HepG2 (cell line): ENCODE measurements at regions not wholly inside any gene's neighbourhood (a gene's known extent, or its start where the extent isn't known, plus 50 kb on each side); places are given as distances from the start of the nearest gene placed in this dataset.

Experiments
- ATAC-seq: fragments of 200-7000 bp; cut with Tn5 transposase; 3 replicates; pipeline ENCODE4 v1.9.1; 2020; ENCODE audit warnings: mild to moderate bottlenecking, moderate library complexity
- BruUV-seq: library from RNA; stranded (reverse); fragments of 400-500 nt; replicated peaks from 2 replicates; lab custom pipeline; 2021; lab: Mats Ljungman, UMichigan
- CTCF ChIA-PET: fragments of 300-600 bp; formaldehyde crosslinking; extraction: SDS; loops from one replicate; lab custom pipeline; 2021; ENCODE audit warnings: low total read pairs, inconsistent platforms, low intra/inter-chr PET ratio; lab: Yijun Ruan, JAX
- POLR2A ChIA-PET: fragments of 350-600 bp; sonication (Branson Sonifier 250); formaldehyde crosslinking; loops from one replicate; lab custom pipeline; 2020; ENCODE audit warnings: antibody characterized with exemption, inconsistent platforms; lab: Yijun Ruan, JAX
- DNase-seq: peaks from one replicate; pipeline ENCODE4 v3.0.0-alpha.2; 2015; ENCODE audit warnings: low spot score
- FAIRE-seq: peaks from 3 replicates; lab custom pipeline; 2011; peaks lifted over from hg19 to GRCh38; lab: Jason Lieb, UNC
- H2AFZ ChIP-seq: one replicate; pipeline ENCODE4 v1.6.1; 2011; ENCODE audit warnings: low read length, inconsistent platforms
- H3K27ac ChIP-seq: fragments of 300-600 bp; 3 replicates; pipeline ENCODE4 v1.8.0; 2011; ENCODE audit warnings: mixed run types, mild to moderate bottlenecking, mixed read lengths, low read length, inconsistent platforms; ENCODE audit not compliant: insufficient read depth; ENCODE audit errors: extremely low read length
- H3K27me3 ChIP-seq, 2 experiments: fragments of 200-600 bp in 1 of 2; 2 replicates in 1 of 2; 3 replicates in 1 of 2; pipeline versions ENCODE4 v1.6.0 to v1.8.0; 2011; ENCODE audit warnings: low read length in 2 of 2, mild to moderate bottlenecking in 2 of 2, moderate library complexity in 2 of 2, inconsistent platforms in 1 of 2; ENCODE audit not compliant: insufficient read depth in 2 of 2, control insufficient read depth in 1 of 2
- H3K36me3 ChIP-seq, 2 experiments: fragments of 200-600 bp in 1 of 2; replicated peaks in 1 of 2; 2 replicates in 1 of 2; 3 replicates in 1 of 2; pipeline versions ENCODE4 v1.5.1 to v1.8.0; 2011; ENCODE audit warnings: low read length in 2 of 2, inconsistent platforms in 1 of 2; ENCODE audit not compliant: insufficient read depth in 2 of 2, control insufficient read depth in 1 of 2
- H3K4me1 ChIP-seq: 2 replicates; pipeline ENCODE4 v1.5.1; 2012; ENCODE audit warnings: low read length, inconsistent platforms; ENCODE audit not compliant: insufficient read depth
- H3K4me2 ChIP-seq: 2 replicates; pipeline ENCODE4 v1.6.0; 2011; ENCODE audit warnings: low read depth, low read length, inconsistent platforms
- H3K4me3 ChIP-seq, 3 experiments: fragments of 200-600 bp in 1 of 3; sonication (generic), shearing (Covaris generic) in 1 of 3; replicated peaks in 1 of 3; 2 replicates each; pipeline ENCODE4 v1.5.1; 2011 to 2016; ENCODE audit warnings: low read length in 3 of 3, inconsistent platforms in 2 of 3, low read depth in 2 of 3, mild to moderate bottlenecking in 2 of 3, control low read depth in 1 of 3, mixed read lengths in 1 of 3; ENCODE audit not compliant: insufficient read depth in 1 of 3
- H3K79me2 ChIP-seq: one replicate; pipeline ENCODE4 v1.6.1; 2011; ENCODE audit warnings: low read length, inconsistent platforms; ENCODE audit not compliant: insufficient read depth
- H3K9ac ChIP-seq: 2 replicates; pipeline ENCODE4 v1.6.0; 2011; ENCODE audit warnings: mild to moderate bottlenecking, low read depth, low read length, inconsistent platforms; ENCODE audit not compliant: insufficient read depth
- H3K9me3 ChIP-seq: 2 replicates; pipeline ENCODE4 v1.5.1; 2012; ENCODE audit warnings: mild to moderate bottlenecking, low read length
- H4K20me1 ChIP-seq: 2 replicates; pipeline ENCODE4 v1.6.0; 2011; ENCODE audit warnings: inconsistent platforms, mild to moderate bottlenecking, low read length, moderate library complexity; ENCODE audit not compliant: insufficient read depth
- CHD2 ChIP-seq: IDR thresholded peaks from 2 replicates; pipeline ENCODE4 v1.6.1; 2011; ENCODE audit warnings: low read depth, low read length, improper control_type of control experiment
- GMEB2 ChIP-seq: IDR thresholded peaks from 2 replicates; pipeline ENCODE4 v1.6.1; 2016; ENCODE audit warnings: missing biosample characterization, missing genetic modification reagents, low read depth
- HOXA7 ChIP-seq: sonication (generic); formaldehyde crosslinking; IDR thresholded peaks from 2 replicates; pipeline ENCODE4 v1.8.1; 2022; ENCODE audit warnings: mild to moderate bottlenecking, missing genetic modification reagents, moderate library complexity
- JUND ChIP-seq: sonication (generic); formaldehyde crosslinking; IDR thresholded peaks from 2 replicates; pipeline ENCODE4 v1.8.0; 2022; ENCODE audit warnings: mild to moderate bottlenecking, missing genetic modification reagents
- KLF16 ChIP-seq, 2 experiments: sonication (generic) in 1 of 2; formaldehyde crosslinking in 1 of 2; IDR thresholded peaks; 2 replicates each; pipeline versions ENCODE4 v1.6.1 to v1.8.0; 2016 to 2023; ENCODE audit warnings: missing genetic modification reagents in 2 of 2, missing compliant biosample characterization in 1 of 2
- MAF1 ChIP-seq: sonication (generic); formaldehyde crosslinking; IDR thresholded peaks from 2 replicates; pipeline ENCODE4 v1.5.0; 2020; ENCODE audit warnings: missing genetic modification reagents, borderline replicate concordance
- PCBP1 ChIP-seq: fragments of 200-400 bp; formaldehyde crosslinking; IDR thresholded peaks from 2 replicates; pipeline ENCODE4 v1.6.1; 2017; ENCODE audit warnings: mild to moderate bottlenecking, low read depth, low read length, borderline replicate concordance
- XBP1 ChIP-seq: sonication (generic); formaldehyde crosslinking; IDR thresholded peaks from 2 replicates; pipeline ENCODE4 v1.5.0; 2020; ENCODE audit warnings: missing genetic modification reagents
- ZBTB38 ChIP-seq: sonication (generic); formaldehyde crosslinking; IDR thresholded peaks from 2 replicates; pipeline ENCODE4 v1.5.1; 2020; ENCODE audit warnings: mild to moderate bottlenecking, missing genetic modification reagents
- ZNF572 ChIP-seq: sonication (generic); formaldehyde crosslinking; IDR thresholded peaks from 2 replicates; pipeline ENCODE4 v1.5.1; 2020; ENCODE audit warnings: mild to moderate bottlenecking, missing genetic modification reagents
- ZNF629 ChIP-seq: sonication (generic); formaldehyde crosslinking; conservative IDR thresholded peaks from 2 replicates; pipeline ENCODE4 v1.5.0; 2020; ENCODE audit warnings: missing genetic modification reagents
- ZNF737 ChIP-seq: sonication (generic); formaldehyde crosslinking; IDR thresholded peaks from 2 replicates; pipeline ENCODE4 v1.5.0; 2020; ENCODE audit warnings: missing genetic modification reagents, mild to moderate bottlenecking, borderline replicate concordance
- ZNF776 ChIP-seq: sonication (generic); formaldehyde crosslinking; IDR thresholded peaks from 2 replicates; pipeline ENCODE4 v1.4.0; 2020; ENCODE audit warnings: mild to moderate bottlenecking, missing genetic modification reagents
- WGBS: methylation state at CpG from one replicate; pipeline ENCODE4 v1.1.6; 2017; ENCODE audit warnings: low lambda C conversion rate; 5-methylcytosine and 5-hydroxymethylcytosine counted together
- in situ Hi-C: cut with HindIII; loops from 2 replicates; pipeline ENCODE4 v1.10.0; 2017; ENCODE audit warnings: low pct_unique_long_range_greater_than_20kb; ENCODE audit not compliant: extremely low pct_ligation_motif_present
- intact Hi-C: fragments of 100-400 bp; cut with micrococcal nuclease; formaldehyde crosslinking; loops from one replicate; pipeline ENCODE4 v1.10.0; 2022; ENCODE audit not compliant: unreplicated experiment
- TF ChIP-seq, protein P1 (sequence below): sonication (generic); formaldehyde crosslinking; conservative IDR thresholded peaks from 2 replicates; pipeline ENCODE4 v1.8.0; 2022; ENCODE audit warnings: mild to moderate bottlenecking, moderate library complexity, missing genetic modification reagents
- TF ChIP-seq, protein P2 (sequence below): sonication (generic); formaldehyde crosslinking; IDR thresholded peaks from 2 replicates; pipeline ENCODE4 v1.5.0; 2020; ENCODE audit warnings: missing genetic modification reagents
- TF ChIP-seq, protein P3 (sequence below): IDR thresholded peaks from 2 replicates; pipeline ENCODE4 v1.6.1; 2016; ENCODE audit warnings: control low read depth

- no peak for TF ChIP-seq JUND (CRISPR knock-in tag)
- TF ChIP-seq KLF16 (CRISPR knock-in tag; IDR thresholded peaks at IDR 0.05): no peak
- TF ChIP-seq PCBP1: no peak
Measured at GRCh38 chr18:39399662-39400061, 1834.1 kb upstream of the CELF4 start (continued).

GRCh38 chr18:39396168-39396567 is 1830.6 kb upstream of the CELF4 start:
- Histone ChIP-seq H3K79me2 (no peaks in the 10 kb centered on the region), H3K4me3 (no peak overlapping the region), H3K27me3 (no peaks in the 10 kb centered on the region), H3K9ac (no peak overlapping the region), H2AFZ (no peak overlapping the region), H3K36me3 (no peaks in the 10 kb centered on the region), H3K27ac (no peak overlapping the region), H3K4me2 (no peak overlapping the region), H4K20me1 (no peaks in the 10 kb centered on the region), H3K4me1 (no peaks in the 10 kb centered on the region), H3K9me3 (0 out of 2 replicates have a peak, but pooled peaks cover 4% of the 10 kb centered on the region)
- 100% methylated on average over 1 of the region's 1 CpG for WGBS
- DNase-seq (no peak), ATAC-seq (no peak), FAIRE-seq (no peak)
- CTCF ChIA-PET: no interaction called here
- TF ChIP-seq ZNF572 (CRISPR knock-in tag): no peak
- no peak for TF ChIP-seq XBP1 (CRISPR knock-in tag)
- TF ChIP-seq HOXA7 (CRISPR knock-in tag): no peak
- TF ChIP-seq ZBTB38 (CRISPR knock-in tag): no peak
- TF ChIP-seq CHD2: no peak
- TF ChIP-seq, protein P1, sequence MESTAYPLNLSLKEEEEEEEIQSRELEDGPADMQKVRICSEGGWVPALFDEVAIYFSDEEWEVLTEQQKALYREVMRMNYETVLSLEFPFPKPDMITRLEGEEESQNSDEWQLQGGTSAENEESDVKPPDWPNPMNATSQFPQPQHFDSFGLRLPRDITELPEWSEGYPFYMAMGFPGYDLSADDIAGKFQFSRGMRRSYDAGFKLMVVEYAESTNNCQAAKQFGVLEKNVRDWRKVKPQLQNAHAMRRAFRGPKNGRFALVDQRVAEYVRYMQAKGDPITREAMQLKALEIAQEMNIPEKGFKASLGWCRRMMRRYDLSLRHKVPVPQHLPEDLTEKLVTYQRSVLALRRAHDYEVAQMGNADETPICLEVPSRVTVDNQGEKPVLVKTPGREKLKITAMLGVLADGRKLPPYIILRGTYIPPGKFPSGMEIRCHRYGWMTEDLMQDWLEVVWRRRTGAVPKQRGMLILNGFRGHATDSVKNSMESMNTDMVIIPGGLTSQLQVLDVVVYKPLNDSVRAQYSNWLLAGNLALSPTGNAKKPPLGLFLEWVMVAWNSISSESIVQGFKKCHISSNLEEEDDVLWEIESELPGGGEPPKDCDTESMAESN: no peak
- no peak for TF ChIP-seq MAF1 (CRISPR knock-in tag)
- TF ChIP-seq, protein P2, sequence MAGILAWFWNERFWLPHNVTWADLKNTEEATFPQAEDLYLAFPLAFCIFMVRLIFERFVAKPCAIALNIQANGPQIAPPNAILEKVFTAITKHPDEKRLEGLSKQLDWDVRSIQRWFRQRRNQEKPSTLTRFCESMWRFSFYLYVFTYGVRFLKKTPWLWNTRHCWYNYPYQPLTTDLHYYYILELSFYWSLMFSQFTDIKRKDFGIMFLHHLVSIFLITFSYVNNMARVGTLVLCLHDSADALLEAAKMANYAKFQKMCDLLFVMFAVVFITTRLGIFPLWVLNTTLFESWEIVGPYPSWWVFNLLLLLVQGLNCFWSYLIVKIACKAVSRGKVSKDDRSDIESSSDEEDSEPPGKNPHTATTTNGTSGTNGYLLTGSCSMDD (CRISPR knock-in tag): no peak
- no peak for TF ChIP-seq ZNF629 (CRISPR knock-in tag)
- TF ChIP-seq ZNF776 (CRISPR knock-in tag): no peak
- TF ChIP-seq GMEB2 (CRISPR knock-in tag): no peak
- TF ChIP-seq ZNF737 (CRISPR knock-in tag): no peak
- TF ChIP-seq, protein P3, sequence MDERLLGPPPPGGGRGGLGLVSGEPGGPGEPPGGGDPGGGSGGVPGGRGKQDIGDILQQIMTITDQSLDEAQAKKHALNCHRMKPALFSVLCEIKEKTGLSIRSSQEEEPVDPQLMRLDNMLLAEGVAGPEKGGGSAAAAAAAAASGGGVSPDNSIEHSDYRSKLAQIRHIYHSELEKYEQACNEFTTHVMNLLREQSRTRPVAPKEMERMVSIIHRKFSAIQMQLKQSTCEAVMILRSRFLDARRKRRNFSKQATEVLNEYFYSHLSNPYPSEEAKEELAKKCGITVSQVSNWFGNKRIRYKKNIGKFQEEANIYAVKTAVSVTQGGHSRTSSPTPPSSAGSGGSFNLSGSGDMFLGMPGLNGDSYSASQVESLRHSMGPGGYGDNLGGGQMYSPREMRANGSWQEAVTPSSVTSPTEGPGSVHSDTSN (CRISPR knock-in tag): no peak
- intact Hi-C loops (no loop called here), in situ Hi-C loops (no loop called here)
- no TSS peak for BruUV-seq
- POLR2A ChIA-PET: no interaction called here
